NCI-H2107 (cell line): ENCODE measurements at regions not wholly inside any gene's neighbourhood (a gene's known extent, or its start where the extent isn't known, plus 50 kb on each side); places are given as distances from the start of the nearest gene placed in this dataset.

ENCODE experiments used
- DNase-seq: peaks from one replicate; lab custom pipeline; 2025; lab: John Stamatoyannopoulos, UW

GRCh38 chr1:98203466-98203865 lies 282.6 kb upstream of the DPYD start:
- no peak for DNase-seq

DNA sequence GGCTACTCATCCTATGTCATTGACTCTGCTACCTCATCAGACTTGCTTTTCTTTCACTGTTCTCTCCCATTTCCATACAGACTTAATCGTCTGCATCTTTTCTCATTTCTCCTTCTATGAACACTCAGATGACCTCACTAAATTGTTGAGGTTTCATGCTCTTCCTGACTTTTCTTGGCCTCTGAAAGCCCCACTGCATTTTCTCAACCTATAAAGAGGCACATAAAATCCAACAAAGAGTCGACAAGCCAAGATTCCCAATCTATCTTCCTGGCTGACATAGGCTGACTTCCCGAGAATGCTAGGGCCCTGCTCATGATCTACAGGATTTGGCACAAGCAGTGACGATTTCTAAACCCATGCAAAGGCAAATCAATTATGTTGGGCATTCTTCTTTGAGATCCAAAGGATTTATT lies 280.8 kb upstream of the DPYD start:
- no peak for DNase-seq

GRCh38 chr1:98197356-98197755 lies 276.5 kb upstream of the DPYD start:
- DNase-seq: no peak

DNA sequence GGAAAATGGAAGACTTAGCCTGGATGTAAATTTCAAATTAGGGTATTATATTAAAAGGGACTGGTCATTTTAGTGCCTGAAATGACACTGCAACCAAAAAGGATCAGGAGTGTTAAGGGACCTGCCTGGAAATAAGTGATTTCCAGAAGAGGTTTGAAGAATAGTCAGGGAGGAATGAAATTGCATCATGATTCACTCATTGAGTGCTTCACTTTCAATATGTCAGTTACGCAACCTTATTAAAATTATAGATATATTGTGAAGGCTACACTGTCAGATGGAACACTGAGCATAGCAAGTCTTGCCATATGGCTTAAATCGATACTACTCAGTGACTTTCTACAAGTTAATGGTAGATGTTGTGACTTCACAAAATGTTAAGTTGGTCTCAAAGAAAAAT lies 275.2 kb upstream of the DPYD start:
- no peak for DNase-seq

DNA sequence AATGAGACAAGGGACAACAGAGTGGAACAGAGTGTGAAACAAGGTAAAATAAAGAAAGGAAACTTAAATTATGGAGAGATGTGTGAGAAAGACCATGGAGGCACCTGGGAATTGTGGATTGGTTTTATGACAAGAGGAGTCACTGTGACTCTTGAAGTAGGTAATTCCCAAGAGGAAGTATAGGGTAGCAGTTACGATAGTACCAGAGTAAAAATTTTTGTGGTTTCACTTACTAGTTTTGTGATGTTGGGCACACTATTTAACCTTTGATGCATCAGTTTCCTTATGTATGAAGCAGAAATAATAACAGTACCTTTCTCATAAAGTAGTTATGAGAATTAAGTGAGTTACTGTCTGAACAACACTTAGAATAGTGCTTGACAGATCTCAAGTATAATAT lies 267.9 kb upstream of the DPYD start:
- no peak for DNase-seq

DNA sequence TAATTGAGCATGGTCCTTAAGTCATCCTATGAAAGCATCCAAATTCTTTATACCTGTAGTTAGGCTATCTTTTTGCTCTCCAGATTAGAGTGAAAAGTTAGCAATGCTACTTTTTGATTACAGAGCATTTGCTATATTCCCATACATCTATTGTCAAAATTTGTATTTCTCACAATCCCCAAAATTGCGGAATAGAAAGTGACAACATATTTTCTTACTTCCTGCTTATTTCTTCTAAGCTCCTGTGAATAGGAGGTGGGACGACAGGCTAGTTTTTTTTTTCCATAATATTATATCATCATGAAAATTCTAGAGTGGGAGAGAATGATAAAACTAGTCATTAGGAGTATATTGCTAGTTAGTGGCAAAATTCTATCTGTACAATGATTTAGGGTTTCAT lies 264.0 kb upstream of the DPYD start:
- DNase-seq: no peak

GRCh38 chr1:98181036-98181764 lies 260.4 kb upstream of the DPYD start:
- DNase-seq: no peak

GRCh38 chr1:98179151-98179773 lies 258.4 kb upstream of the DPYD start:
- no peak for DNase-seq

DNA sequence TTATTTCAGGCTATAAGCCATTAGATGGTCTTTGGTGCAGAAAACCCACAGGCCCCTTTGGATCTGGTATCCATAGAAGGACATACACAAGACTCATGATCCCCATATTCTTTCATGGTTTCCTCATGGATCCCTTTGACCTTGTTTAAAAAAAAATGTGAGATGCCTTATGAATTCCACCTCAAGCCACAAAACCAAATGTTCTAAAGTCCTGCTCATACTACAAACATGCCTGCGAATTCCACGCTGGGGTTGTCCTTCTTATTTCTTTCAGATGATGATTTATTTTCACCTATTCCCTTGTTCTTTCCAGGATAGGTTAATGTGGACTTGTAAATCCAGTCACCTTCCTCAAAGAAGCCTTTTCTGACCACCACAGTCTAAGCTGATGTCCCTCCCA lies 256.9 kb upstream of the DPYD start:
- no peak for DNase-seq

GRCh38 chr1:98176936-98177335 lies 256.1 kb upstream of the DPYD start:
- DNase-seq: no peak

- no peak for DNase-seq
Measured at GRCh38 chr1:98176414-98176813, 255.6 kb upstream of the DPYD start.

DNA sequence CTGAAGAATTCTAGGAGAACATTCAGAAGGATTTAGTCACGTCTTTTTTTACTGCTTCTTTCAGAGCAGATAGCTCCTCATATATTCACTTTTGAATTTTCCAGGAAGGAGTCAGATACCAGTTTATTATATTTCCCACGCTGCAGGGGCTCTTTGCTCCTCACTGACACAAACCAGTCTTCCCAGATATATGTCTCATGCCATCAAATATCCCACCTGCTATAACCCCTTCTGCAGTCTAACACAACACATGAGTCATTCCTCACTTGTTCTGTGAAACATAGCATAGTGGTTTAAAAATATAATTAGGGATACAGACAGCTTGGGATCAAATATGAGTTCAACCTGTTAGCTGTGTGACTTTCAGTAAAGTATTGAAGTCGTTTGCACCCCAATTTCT lies 251.7 kb upstream of the DPYD start:
- DNase-seq: no peak

DNA sequence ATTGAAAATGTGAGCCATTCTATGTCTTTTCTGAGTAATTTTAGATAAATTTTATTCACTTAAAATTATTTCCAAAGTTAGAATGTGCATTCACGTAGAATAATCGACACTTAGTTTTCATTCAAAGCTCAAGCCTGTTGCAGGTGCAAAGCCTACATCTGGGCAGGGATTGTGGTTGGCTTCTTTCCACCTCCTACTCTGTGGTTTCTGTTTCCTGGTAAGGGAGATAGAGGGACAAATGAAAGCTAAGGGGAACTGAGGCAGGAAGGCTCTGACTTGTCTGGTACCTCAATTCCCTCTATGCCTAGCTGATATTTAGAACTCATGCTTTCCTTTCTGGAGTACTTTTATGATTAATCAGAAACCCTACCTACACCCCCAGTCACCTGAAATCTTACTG lies 251.2 kb upstream of the DPYD start:
- no peak for DNase-seq

- DNase-seq: no peak
Measured at GRCh38 chr1:98164509-98164908, 243.7 kb upstream of the DPYD start.

DNA sequence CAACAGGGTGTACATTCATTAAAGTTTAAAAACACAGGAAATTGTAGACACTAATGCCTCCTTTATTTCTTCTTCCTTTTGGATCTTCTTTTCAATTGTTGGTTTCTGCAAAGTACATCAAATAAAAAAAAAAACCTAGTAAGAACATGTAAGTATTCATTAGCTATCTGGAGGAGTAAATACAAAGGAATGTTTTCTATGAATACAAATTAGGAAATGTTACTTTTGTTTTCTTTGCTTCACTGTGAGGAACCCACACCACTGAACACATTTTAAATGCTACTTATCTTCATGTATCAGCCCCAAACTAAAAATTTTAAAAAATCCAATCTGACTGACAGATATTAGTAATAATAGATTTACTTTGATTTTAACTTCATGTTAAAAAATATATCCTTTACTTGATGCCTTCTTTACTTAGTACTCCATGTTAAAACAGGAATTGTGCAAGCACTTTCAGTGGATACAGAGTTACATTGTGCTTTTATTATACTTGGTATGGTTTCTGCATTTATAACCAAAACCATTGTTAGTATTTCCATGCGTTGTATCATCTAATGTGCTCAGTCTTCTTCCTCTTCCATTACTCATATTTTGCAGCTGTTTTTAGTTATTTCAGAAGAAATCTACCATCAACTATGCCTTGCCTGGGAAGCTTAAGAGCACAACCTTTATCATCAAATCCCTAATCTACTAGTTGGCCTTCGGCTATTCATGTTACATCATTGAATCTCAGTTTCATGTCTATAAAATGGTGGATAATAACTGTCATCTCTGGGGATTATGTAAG lies 236.9 kb upstream of the DPYD start:
- DNase-seq: no peak

DNA sequence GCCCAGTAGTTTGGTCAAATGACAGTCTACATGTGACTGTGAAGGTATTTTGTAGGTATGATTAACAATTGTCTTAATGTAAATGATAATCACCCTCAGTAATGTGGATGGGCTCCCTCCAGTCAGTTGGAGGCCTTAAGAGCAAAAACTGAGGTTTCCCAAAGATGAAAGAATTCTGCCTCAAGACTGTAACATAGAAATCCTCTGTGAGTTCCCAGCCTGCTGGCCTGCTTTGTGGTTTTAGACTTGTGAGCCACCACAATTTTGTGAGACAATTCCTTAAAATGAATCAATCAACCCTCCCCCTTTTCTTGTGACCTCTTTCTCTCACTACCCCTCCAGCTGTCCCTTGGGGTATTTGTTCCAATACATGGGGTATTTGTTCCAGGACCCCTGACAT lies 226.4 kb upstream of the DPYD start:
- DNase-seq: no peak

GRCh38 chr1:98145655-98146054 lies 224.8 kb upstream of the DPYD start:
- DNase-seq: no peak

DNA sequence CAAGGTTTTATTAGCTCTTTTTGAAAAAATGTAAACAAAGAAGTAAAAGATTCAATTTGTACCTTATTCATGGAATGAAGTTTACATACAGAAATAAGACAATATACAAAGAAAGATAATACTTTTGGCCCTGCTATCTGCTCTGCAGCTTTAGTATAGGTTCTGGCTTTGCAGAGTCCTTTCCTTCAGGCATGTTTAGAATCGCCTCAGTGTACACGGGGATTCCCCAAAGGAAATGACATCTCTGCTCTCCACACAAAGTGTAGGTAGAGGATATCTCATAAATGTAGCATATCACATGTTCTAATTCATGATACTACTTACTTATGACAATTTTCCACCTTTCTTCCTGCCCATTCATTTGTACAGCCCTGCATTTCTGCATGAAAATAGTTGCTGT lies 222.6 kb upstream of the DPYD start:
- no peak for DNase-seq

GRCh38 chr1:98133131-98133530 lies 212.3 kb upstream of the DPYD start:
- no peak for DNase-seq

GRCh38 chr1:98130408-98130807 lies 209.6 kb upstream of the DPYD start:
- DNase-seq: no peak

GRCh38 chr1:98129491-98129890 lies 208.7 kb upstream of the DPYD start:
- no peak for DNase-seq

DNA sequence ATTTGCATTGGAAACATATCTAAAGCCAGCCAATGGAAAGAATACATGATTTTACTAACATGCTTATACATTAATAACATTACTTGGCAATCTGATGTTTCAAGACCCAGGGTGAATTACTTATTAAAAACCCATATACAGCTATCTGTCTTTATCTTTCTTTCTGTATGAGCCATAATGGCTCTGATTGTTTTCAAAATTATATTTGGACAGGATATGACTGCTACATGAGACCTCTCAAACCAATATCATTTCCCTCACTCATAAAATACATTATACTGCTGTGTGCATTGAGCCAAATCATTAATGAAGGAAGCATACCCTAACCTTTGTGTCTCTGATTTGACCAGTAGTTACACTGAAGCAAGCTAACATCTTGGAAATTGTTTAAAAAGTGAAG lies 205.9 kb upstream of the DPYD start:
- DNase-seq: no peak

DNA sequence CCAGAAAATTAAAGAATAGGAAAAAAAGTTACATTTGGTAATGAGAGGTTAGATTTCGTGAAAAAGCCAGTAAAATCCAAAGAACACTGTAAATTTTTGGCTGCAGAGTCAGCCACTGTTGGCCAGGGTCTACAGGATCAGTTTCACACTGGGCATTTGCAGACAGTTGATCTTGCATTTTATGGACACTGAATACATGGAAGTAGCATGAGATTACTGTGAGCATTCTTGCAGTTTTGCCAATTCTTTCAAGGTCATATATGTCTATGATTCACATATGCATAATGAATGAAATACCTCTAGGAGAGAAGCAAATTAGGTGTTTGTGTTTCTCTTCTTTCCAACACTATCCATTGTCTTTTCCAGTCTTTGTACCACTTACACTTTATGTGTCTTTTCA lies 200.8 kb upstream of the DPYD start:
- DNase-seq: no peak
